Endothelial cell of umbilical vein (primary cell): ENCODE measurements at regions not wholly inside any gene's neighbourhood (a gene's known extent, or its start where the extent isn't known, plus 50 kb on each side); places are given as distances from the start of the nearest gene placed in this dataset.
A peak's percentile ranks its signal among the peaks of the same experiment; 100 is the strongest.

Source experiments
- POLR2AphosphoS5 ChIP-seq: IDR thresholded peaks from 2 replicates; pipeline ENCODE4 v1.6.1; 2012; ENCODE audit warnings: low read depth, mild to moderate bottlenecking, control low read depth, low read length, moderate library complexity; ENCODE audit not compliant: insufficient read depth
- TF ChIP-seq, protein P1 (sequence below), 2 donors: IDR thresholded peaks; 1 replicate in 1 of 2; 2 replicates in 1 of 2; pipeline ENCODE4 v1.5.1; 2011; ENCODE audit warnings: low read length in 2 of 2, mild to moderate bottlenecking in 2 of 2, moderate library complexity in 2 of 2, control low read depth in 1 of 2, inconsistent platforms in 1 of 2, low read depth in 1 of 2; ENCODE audit not compliant: insufficient read depth in 1 of 2; ENCODE audit errors: extremely low read depth in 1 of 2

- TF ChIP-seq, protein P1, sequence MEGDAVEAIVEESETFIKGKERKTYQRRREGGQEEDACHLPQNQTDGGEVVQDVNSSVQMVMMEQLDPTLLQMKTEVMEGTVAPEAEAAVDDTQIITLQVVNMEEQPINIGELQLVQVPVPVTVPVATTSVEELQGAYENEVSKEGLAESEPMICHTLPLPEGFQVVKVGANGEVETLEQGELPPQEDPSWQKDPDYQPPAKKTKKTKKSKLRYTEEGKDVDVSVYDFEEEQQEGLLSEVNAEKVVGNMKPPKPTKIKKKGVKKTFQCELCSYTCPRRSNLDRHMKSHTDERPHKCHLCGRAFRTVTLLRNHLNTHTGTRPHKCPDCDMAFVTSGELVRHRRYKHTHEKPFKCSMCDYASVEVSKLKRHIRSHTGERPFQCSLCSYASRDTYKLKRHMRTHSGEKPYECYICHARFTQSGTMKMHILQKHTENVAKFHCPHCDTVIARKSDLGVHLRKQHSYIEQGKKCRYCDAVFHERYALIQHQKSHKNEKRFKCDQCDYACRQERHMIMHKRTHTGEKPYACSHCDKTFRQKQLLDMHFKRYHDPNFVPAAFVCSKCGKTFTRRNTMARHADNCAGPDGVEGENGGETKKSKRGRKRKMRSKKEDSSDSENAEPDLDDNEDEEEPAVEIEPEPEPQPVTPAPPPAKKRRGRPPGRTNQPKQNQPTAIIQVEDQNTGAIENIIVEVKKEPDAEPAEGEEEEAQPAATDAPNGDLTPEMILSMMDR (IDR thresholded peaks at IDR 0.05; ENCODE audit: extremely low read depth in 1 of 2, insufficient read depth in 1 of 2, low read depth in 1 of 2, low read length in 2 of 2) = peak; percentile 88 to 91
- no peak for TF ChIP-seq POLR2AphosphoS5
Measured at GRCh38 chr22:49632199-49633009, 195.3 kb downstream of the BRD1 start.
